Kidney glomerular epithelial cell (primary cell): ENCODE measurements at regions not wholly inside any gene's neighbourhood (a gene's known extent, or its start where the extent isn't known, plus 50 kb on each side); places are given as distances from the start of the nearest gene placed in this dataset.

Experiments
- DNase-seq: peaks from one replicate; lab custom pipeline; 2025; lab: John Stamatoyannopoulos, UW

GRCh38 chrX:20477219-20477618, 210.5 kb upstream of the RPS6KA3 start:
- no peak for DNase-seq

DNA sequence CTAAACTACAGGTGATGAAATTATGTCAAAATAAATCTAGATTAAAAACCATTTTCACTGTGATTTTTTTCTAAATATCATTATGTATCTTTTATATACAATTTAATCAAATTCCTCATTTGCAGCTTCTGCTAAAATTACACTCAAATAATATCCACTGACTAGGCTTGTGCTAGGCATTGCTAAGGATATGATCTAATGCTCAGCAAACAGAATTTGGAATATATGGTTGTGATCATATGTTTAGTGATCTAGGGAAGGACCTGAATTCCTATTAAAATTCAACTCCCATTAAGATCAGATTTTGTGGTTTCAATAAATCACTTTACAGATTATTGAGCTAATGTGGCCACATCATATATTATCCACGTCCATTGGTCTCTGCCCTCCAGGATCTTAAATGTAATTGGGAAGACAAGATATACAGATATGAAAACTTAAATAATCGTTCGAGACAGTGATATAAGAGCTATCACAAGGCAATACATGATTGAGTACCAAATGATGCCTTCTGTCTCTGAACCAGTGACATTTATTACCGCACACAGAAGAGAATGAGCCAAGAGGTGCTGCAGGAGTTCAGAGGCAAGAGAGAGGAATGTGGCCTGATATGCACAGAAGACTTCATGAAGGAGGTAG, 206.0 kb upstream of the RPS6KA3 start:
- DNase-seq = no peak

GRCh38 chrX:20472148-20472547, 205.4 kb upstream of the RPS6KA3 start:
- DNase-seq = no peak

DNA sequence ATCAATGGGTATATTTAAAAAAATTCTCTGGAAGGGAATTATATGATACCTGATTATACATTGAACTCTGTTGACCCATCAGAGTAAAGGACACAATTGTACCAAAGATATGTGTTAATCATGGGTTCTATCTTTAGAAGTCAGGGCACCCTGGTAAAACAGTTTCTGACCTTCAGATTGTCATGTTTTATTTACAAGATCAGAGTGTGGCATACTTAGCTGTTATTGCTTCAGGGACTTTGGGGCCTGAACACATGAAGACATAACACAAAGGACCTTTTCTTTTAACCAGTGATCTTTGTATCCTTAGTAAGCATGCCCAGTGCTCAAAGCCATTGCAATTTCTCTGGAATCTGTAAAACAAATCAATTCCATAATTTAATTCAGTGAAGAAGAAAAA, 204.8 kb upstream of the RPS6KA3 start:
- no peak for DNase-seq

- DNase-seq = no peak
Measured at GRCh38 chrX:20463296-20464075, 196.8 kb upstream of the RPS6KA3 start.

GRCh38 chrX:20461576-20461975, 194.9 kb upstream of the RPS6KA3 start:
- peak; percentile 69 for DNase-seq

DNA sequence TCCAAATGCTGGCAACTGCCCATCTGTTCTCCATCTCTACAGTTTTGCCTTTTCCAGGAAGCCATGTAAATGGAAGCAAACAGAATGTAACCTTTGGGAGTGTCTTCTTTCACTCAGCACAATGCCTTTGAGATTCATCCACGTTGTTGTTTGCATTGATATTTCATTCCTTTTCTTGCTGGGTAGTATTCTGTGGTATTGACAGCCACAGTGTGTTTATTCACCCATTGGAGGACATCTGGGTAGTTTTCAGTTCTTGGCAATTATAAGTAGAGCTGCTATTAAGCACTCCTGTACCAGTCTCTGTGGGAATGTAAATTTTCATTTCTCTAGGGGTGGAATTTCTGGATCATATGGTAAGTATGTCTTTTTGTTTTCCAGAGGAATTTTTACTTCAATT, 194.3 kb upstream of the RPS6KA3 start:
- DNase-seq = no peak

- no peak for DNase-seq
Measured at GRCh38 chrX:20459410-20460350, 193.0 kb upstream of the RPS6KA3 start.

- DNase-seq = no peak
Measured at GRCh38 chrX:20456971-20457370, 190.3 kb upstream of the RPS6KA3 start.

DNA sequence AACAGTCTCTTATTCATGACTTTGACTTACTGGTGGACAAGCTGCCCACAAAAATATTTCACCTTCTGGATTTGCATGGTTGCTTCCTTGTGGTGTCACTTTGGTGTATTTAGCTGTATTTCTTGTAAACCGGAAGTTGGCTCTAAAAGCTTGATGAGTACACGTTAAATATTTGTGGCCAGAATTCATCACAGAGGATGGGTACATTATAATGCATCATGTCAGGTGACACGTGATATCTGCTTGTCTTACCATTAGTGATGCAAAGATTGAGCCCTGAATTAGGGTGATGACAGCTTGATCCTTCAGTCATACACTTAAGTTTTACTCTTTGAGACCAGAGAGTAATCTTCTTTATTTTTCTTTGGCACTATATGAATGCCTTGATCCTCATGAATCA, 188.3 kb upstream of the RPS6KA3 start:
- DNase-seq = peak; percentile 41

DNA sequence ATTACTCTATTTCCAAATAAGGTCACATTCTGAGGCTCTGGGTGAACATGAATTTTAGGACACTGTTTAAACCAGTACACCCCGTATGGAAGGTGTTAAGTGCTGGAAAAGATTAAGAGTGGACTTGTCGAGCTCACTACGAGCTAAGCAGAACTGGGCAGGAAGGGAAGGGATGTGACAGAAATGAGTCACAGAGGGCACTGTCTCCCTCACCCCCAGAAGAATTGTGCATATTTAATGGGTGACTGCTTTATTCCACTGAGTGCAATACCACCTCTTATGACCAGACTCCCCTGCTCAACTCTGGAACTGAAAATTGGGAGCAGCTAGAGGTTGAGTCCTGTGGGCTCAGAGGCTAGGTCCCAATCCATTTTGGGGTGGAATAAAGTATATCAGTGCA, 187.4 kb upstream of the RPS6KA3 start:
- DNase-seq = no peak

DNA sequence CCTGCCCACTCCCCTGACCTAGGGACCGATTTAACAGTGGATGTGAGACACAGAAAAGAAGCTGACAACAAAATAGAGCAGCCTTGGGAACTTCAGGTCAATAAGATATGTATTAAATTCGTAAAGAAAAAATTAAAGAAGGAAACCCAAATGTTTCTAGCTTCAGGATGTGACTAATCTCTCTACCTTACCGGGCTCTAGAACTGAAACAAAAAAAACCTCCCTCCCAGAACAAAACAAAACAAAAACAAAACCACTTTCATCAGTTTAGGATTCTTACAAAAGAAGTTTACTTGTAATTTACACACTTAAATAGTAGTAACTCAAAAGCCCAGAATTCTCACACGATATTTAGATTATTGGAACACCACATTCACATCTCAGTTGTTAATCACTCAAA, 185.8 kb upstream of the RPS6KA3 start:
- DNase-seq = no peak

- DNase-seq = no peak
Measured at GRCh38 chrX:20451929-20452328, 185.2 kb upstream of the RPS6KA3 start.

DNA sequence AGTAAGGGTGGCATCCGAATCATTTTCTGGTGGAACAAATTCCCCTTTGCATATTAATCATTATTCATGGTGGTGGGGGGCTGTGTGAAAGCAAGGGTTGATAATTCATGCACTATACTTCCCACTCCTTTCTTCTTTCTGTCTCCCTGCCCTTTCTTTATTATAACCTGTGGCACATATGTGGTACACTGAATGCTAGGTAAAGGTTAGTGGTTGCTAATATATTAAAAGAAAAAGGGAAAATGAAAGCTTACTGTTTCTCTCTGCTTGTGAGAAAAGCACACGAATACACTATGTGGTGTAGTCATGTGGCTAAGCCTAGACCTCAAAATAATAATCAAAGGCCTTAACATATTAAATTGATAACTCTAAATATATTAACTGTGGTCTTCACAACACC, 178.4 kb upstream of the RPS6KA3 start:
- no peak for DNase-seq

DNA sequence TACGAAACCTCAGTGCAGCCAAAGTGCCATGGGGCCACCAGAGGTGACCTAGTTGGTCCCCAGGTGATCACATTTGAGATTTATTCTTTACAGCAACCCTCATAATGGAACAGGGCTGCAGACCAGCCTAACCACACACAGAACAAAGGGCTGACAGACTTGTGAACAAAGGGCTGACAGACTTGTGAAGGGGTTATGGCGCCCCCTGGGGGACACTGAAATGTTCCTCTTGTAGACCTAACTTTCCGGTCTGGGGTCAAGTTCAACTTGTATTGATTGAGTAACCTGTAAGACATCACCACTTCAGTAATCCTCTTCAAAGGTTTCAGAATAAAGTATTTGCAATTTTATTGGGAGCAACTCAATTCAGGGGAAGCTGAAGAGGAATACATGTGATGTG, 175.9 kb upstream of the RPS6KA3 start:
- peak; percentile 19 for DNase-seq

- no peak for DNase-seq
Measured at GRCh38 chrX:20441123-20441522, 174.4 kb upstream of the RPS6KA3 start.

DNA sequence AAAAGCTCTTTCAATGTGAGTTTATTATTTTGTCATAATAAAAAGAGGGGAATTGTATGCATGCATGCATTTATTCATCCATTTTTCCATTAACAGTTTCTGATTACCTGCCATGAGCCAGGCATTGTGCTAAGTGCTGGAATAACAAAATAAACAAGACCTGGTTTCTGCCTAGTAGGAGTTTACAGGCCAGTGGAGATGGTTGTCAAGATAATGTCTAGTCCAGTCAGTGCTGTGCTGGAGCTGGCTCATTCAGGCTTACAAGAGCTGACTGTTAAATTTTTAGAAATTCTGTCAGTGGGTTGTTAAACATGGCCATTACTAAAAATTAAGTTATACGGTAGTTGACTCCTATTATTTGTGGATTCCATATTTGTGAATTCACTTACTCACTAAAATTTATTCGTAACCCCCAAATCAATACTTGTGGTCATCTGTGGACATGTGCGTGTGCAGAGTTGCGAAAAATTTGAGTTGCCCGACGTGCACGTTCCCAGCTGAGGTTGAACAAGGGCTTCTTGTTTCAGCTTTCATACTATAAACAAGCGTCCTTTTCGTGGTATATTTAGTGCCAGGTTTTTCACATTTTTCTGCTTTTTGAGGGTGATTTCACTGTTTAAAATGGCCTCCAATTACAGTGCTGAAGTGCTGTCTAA, 172.3 kb upstream of the RPS6KA3 start:
- no peak for DNase-seq

DNA sequence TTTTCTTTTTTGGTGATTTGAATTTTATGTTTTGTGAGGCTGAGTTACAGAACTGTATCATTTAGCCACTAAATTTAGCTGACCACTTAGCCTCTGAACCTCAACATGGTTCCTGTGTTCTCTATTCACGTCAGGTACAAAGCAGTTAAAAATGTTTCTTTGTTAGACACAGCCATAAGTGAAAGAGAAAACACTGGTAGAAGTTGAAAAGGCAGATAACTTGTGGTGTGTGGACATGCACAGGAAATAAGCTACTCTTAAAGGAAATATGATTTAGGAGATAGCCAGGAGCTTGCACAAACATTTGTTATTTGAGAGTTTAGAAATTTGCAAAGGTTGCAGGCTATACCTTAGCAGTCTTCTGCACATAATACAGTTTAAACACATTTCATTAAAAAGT, 171.0 kb upstream of the RPS6KA3 start:
- no peak for DNase-seq

DNA sequence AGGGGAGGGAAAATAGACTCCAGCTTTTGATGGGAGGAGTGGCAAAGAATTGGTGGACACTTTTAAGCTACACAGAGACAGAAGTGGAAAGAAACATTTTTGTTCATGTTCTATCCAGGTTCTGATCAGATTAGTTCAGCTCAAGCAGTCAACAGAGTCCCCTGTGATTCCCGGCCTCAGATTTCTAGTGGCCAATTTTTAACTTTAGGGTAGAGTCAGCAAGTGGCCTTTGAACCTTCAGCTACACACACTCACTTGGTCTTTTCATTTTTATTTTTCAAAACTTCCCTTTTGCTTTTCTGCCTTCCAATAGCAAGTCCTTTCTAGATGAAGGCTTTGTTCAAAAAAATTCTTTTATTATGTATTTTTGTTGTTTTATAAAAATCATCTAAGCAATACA, 169.2 kb upstream of the RPS6KA3 start:
- no peak for DNase-seq

DNA sequence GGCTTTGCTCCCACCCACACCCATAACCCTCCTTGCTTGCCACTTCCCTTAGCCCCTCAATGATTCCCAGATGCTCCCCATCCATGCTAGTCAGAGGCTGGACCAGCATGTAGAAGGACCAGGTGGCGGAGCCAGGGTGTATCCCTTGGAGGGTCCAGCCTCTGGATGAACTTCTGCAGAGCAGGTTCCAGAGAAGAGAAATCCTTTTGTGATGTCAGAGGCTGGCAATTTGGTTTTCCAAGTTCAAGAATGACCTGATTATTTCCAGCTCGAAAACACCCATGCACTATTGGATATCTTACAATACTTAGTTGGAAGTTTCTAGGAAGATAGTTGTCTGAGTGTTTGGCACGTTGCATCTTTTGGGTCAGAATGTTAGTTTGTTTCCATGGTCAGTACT, 168.3 kb upstream of the RPS6KA3 start:
- DNase-seq = no peak

DNA sequence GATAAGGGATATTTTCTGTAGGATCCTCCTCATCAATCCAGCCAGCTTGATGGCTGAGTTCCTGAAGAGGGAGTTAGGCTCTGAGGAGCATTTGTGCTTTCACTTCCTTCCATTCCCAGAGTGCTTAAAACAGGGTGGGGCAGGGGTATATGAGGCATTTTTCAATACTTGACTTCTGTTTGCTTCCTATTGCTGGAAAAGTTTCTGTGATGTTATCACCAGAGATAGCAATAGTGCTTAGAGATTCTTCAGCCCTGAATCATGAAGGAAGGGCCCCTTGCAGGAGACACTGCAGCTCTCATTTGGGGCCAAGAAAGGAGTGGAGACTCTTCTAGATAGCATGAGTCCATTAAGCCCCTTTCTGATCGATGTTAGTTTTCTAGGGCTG, 166.7 kb upstream of the RPS6KA3 start:
- no peak for DNase-seq

DNA sequence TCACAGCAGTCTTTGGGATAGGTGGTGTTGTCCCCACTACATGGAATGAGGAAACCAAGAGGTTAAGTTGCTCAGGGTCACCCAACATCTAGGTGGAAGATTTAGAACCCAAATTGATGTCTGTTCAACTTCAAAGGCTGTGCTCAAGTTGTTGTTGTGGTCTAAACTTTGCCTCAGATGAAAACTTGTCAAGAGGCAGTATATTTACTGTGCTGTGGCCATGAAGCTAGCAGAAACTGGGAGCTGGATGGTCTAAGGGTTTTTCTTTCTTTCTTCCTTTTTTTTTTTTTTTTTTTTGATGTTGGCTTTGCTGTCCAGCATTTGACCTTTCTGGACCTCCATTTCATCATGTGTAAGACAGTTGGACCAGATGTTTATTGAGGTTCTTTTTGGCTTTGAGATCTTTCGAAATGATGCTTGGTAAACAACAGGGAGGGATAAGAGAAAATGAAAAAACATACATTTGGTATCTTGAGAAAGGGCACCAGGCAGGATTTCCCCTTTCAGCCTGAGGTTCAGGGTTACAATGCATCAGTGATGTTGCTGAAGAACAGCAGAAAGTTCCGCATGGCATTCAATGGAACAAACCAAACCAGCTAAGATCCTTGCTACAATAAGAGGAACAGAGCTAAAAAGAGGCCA, 166.2 kb upstream of the RPS6KA3 start:
- no peak for DNase-seq
